ENCODE measurements at regions not wholly inside any gene's neighbourhood (a gene's known extent, or its start where the extent isn't known, plus 50 kb on each side); places are given as distances from the start of the nearest gene placed in this dataset.

GRCh38 chr19:16025108-16026101, 50.9 kb upstream of the TPM4 start:
- Mint-ChIP-seq H3K27ac (no peak overlapping the region), H3K27me3 (ENCODE audit: low read depth) (no peaks in the 10 kb centered on the region), H3K36me3 (ENCODE audit: low read depth) (no peaks in the 10 kb centered on the region), H3K9me3 (no peaks in the 10 kb centered on the region), H3K4me1 (ENCODE audit: low read depth) (peaks cover 3% of the 10 kb centered on the region), H3K4me3 (no peak overlapping the region)
- CTCF ChIA-PET, result interaction anchor here (1.4 to 1.5 kb wide), 2 partner anchors 16 to 24 kb away, joined by 4 to 7 read pairs; no protein-coding TSS in a partner anchor
- intact Hi-C loops (cut with micrococcal nuclease), result no loop called here
- DNase-seq, result no peak

GRCh38 chr19:16026131-16026530, 50.2 kb upstream of the TPM4 start:
- CTCF ChIA-PET, result interaction anchor here (0.8 to 1.5 kb wide), 3 partner anchors 15 to 394 kb away, joined by 4 to 7 read pairs (median 4); no protein-coding TSS in a partner anchor
- Mint-ChIP-seq H3K4me3 (no peak overlapping the region), H3K9me3 (no peaks in the 10 kb centered on the region), H3K27me3 (ENCODE audit: low read depth) (no peaks in the 10 kb centered on the region), H3K27ac (no peak overlapping the region), H3K4me1 (ENCODE audit: low read depth) (peaks cover 3% of the 10 kb centered on the region), H3K36me3 (ENCODE audit: low read depth) (no peaks in the 10 kb centered on the region)
- no peak for DNase-seq
- intact Hi-C loops (cut with micrococcal nuclease), result no loop called here
